Endothelial cell (in vitro differentiated cells): ENCODE measurements at regions not wholly inside any gene's neighbourhood (a gene's known extent, or its start where the extent isn't known, plus 50 kb on each side); places are given as distances from the start of the nearest gene placed in this dataset.
"Not testable (repeated sequence)": the region's sequence is repeated elsewhere in the genome, so short reads cannot be mapped to it uniquely, and the experiment has no call there.

Experiments used
- DNase-seq: peaks from one replicate; pipeline ENCODE4 v3.0.0; 2021; ENCODE audit warnings: low spot score
- H3K27ac Mint-ChIP-seq: one replicate; pipeline ENCODE4 v1.8.0; 2021; ENCODE audit warnings: mixed read lengths, inconsistent platforms; ENCODE audit not compliant: unreplicated experiment
- H3K27me3 Mint-ChIP-seq: one replicate; pipeline ENCODE4 v1.8.0; 2021; ENCODE audit warnings: mild to moderate bottlenecking, moderate library complexity, mixed read lengths, inconsistent platforms; ENCODE audit not compliant: unreplicated experiment
- H3K36me3 Mint-ChIP-seq: one replicate; pipeline ENCODE4 v1.8.0; 2021; ENCODE audit warnings: mild to moderate bottlenecking, low read depth, mixed read lengths, inconsistent platforms; ENCODE audit not compliant: unreplicated experiment
- H3K4me1 Mint-ChIP-seq: one replicate; pipeline ENCODE4 v1.8.0; 2021; ENCODE audit warnings: mild to moderate bottlenecking, mixed read lengths, inconsistent platforms; ENCODE audit not compliant: unreplicated experiment
- H3K4me3 Mint-ChIP-seq: one replicate; pipeline ENCODE4 v1.8.0; 2021; ENCODE audit warnings: mild to moderate bottlenecking, mixed read lengths, inconsistent platforms; ENCODE audit not compliant: unreplicated experiment
- H3K9me3 Mint-ChIP-seq: one replicate; pipeline ENCODE4 v1.8.0; 2021; ENCODE audit warnings: mixed read lengths, inconsistent platforms; ENCODE audit not compliant: unreplicated experiment
- CTCF ChIP-seq: fragments of 200-600 bp; sonication (generic); IDR thresholded peaks from one replicate; pipeline ENCODE4 v1.5.0; 2021; ENCODE audit warnings: antibody characterized with exemption; ENCODE audit not compliant: unreplicated experiment

DNA sequence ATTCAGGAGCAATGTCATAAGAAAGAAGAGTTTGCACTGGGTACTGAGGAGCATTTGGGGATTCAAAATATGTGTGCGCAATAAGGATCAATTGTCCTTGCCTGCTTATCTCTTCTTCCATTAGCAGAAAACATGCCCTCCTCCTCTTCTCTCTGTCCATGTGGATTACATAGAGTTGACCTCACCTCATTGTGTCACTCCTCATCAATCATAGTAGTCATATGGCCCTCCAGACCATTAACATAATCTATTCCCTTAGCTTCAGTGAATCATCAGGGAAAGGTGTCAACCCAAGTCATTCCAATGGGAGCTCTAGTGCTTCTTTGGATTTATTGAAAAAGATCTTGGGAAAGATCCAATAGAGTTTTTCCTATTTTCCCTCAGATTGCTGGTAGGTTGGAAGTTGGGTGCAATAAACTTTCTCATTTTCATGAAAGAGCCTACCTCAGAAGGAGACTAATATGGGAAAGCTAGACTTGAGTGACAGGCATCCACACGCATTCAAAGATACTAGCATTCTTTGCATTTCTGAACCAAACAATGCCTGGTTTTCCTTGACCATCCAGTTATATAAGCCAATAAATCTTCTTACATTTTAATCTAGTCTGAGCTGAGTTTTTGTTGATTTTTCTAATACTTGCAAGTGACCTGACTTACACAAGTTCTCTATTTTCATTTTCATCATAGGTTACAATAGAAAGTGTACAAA lies 71.5 kb upstream of the FAM13C start:
- no peaks in the 10 kb centered on the region for H3K4me1 Mint-ChIP-seq
- no peak for TF ChIP-seq CTCF
- no peak overlapping the region for H3K27ac Mint-ChIP-seq
- no peak overlapping the region for H3K4me3 Mint-ChIP-seq
- no peak for DNase-seq
- H3K9me3 Mint-ChIP-seq = no peaks in the 10 kb centered on the region
- no peaks in the 10 kb centered on the region for H3K36me3 Mint-ChIP-seq
- no peaks in the 10 kb centered on the region for H3K27me3 Mint-ChIP-seq

DNA sequence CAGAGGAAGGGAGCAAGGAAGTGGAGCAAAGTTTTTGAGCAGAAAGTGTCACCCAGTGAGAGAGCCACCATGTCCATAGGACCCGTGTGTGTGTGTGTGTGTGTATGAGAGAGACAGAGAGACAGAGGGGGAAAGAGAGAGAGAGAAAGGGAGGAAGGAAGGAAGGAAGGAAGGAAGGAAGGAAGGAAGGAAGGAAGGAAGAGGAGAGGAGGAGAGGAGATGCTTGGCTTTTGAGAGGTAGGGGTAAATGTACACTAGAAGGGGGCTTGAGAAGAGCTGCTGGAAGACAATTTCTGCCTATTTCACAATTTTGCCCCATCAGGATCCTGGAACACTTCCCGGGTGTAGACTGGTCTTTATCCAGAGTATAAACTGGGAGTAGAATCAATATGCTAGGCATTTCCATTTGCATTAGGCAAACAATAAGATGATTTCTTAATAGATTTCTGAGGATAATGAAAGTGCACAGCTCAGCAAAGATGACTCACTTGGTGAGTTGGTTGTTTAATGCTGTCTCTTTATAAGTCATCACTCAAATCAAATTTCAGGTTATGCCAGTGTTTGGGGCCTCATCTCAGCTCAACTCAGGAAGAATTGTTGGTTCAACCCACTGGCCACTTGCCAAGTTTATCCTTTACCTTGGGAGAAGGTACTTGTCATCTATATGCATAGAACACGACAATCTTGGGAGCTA lies 70.0 kb upstream of the FAM13C start:
- Mint-ChIP-seq H3K9me3 (no peaks in the 10 kb centered on the region), H3K36me3 (no peaks in the 10 kb centered on the region), H3K27ac (no peak overlapping the region), H3K27me3 (no peaks in the 10 kb centered on the region), H3K4me3 (no peak overlapping the region), H3K4me1 (no peaks in the 10 kb centered on the region)
- no peak for TF ChIP-seq CTCF
- no peak for DNase-seq

DNA sequence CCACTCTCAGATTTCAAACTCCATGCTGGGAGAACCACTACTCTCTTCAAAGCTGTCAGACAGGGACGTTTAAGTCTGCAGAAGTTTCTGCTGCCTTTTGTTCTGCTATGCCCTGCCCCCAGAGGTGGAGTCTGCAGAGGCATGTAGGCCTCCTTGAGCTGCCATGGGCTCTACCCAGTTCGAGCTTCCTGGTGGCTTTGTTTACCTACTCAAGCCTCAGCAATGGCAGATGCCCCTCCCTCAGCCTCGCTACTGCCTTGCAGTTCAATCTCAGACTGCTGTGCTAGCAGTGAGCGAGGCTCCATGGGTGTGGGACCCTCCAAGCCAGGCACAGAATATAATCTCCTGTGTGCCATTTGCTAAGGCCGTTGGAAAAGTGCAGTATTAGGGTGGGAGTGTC lies 51.4 kb upstream of the FAM13C start:
- H3K4me3 Mint-ChIP-seq, H3K4me1 Mint-ChIP-seq, H3K27me3 Mint-ChIP-seq, H3K9me3 Mint-ChIP-seq, H3K36me3 Mint-ChIP-seq, DNase-seq, H3K27ac Mint-ChIP-seq: not testable (repeated sequence)
